NB4 (cell line): ENCODE measurements at regions not wholly inside any gene's neighbourhood (a gene's known extent, or its start where the extent isn't known, plus 50 kb on each side); places are given as distances from the start of the nearest gene placed in this dataset.

Experiments used
- CTCF ChIP-seq: IDR thresholded peaks from one replicate; pipeline ENCODE4 v1.5.1; 2012; ENCODE audit warnings: low read depth, low read length
- POLR2A ChIP-seq: IDR thresholded peaks from 2 replicates; pipeline ENCODE4 v1.6.1; 2011; ENCODE audit warnings: mild to moderate bottlenecking; ENCODE audit not compliant: insufficient read length; ENCODE audit errors: extremely low read depth

- no peak for TF ChIP-seq CTCF
- no peak for TF ChIP-seq POLR2A
These were observed 205.7 kb upstream of the PUM3 start for GRCh38 chr9:3049636-3050035.
